ENCODE measurements at regions not wholly inside any gene's neighbourhood (a gene's known extent, or its start where the extent isn't known, plus 50 kb on each side); places are given as distances from the start of the nearest gene placed in this dataset.
"Not testable (repeated sequence)": the region's sequence is repeated elsewhere in the genome, so short reads cannot be mapped to it uniquely, and the experiment has no call there.

DNA sequence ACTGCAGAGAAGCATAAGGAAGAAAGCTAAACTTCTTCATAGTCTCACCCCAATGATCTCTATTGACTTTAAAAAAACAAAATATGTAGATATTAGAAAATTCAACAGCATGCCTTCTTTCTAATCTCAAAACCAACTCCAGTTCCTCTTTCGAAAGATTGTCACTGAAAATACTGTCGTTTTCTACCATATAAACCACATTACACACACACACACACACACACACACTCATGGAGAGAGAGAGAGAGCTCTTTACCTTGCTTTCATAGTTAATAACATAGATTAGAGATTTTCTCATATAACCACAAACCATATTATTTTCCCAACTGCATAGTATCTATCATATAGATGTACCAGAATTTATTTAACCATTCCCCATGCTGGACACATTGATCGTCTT, 296.2 kb upstream of the MGMT start:
- no peak for DNase-seq (ENCODE audit: low read depth)

DNA sequence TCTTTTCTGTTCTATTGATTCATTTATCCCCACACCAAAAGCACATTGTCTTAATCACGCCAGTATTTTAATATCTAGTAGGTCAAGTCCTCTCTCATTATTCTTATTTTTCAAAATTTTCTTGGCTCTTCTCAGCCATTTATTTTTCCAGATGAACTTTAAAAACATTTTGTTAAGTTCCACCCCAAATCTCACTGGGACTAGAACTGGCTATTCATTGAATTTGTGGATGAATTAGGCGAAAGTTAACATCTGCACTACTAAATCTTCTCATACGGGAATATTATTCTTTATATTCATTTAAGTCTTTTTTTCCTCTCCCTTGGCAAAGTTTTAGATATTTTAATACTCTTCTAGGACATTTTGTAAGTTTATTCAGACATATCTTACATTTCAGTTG, 295.2 kb upstream of the MGMT start:
- no peak for DNase-seq (ENCODE audit: low read depth)

DNA sequence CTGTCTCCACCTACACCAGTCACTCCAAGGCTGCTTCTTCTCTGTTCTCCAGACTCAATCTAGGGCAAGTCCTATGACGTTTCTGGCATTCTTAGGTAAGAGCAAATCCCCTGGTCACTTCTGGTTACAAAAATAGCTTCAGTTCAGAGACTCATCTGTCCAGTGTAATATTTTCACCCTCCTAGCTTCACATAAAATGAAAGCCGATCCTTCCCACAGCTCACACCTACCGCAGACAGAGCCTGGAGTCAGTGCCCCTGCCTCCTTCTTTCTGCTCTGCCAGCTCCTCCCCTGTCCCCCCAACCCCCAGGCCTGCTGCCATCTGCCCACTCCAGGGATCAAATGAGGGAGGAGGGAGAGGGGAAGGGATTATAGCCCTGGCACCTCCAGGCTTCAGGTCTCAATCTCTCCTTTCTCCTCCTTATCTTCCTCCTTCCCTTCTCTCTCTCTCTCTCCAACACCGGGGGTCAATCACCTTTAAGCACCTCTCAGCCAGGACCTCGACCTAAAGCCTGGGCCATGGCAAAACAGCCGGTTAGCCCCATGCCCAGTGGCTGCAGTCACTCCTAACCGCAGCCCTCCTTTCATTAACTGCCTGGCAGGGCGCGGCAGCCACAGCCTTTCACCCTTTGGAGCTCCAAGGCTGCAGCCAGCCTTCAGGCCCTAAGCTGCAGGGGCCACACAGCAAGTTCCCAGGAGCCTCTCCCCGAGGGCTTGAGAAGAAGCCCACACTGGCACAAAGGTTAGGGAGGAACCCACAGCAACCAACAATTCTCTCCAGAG, 292.6 kb upstream of the MGMT start:
- DNase-seq (ENCODE audit: low read depth) = no peak

DNA sequence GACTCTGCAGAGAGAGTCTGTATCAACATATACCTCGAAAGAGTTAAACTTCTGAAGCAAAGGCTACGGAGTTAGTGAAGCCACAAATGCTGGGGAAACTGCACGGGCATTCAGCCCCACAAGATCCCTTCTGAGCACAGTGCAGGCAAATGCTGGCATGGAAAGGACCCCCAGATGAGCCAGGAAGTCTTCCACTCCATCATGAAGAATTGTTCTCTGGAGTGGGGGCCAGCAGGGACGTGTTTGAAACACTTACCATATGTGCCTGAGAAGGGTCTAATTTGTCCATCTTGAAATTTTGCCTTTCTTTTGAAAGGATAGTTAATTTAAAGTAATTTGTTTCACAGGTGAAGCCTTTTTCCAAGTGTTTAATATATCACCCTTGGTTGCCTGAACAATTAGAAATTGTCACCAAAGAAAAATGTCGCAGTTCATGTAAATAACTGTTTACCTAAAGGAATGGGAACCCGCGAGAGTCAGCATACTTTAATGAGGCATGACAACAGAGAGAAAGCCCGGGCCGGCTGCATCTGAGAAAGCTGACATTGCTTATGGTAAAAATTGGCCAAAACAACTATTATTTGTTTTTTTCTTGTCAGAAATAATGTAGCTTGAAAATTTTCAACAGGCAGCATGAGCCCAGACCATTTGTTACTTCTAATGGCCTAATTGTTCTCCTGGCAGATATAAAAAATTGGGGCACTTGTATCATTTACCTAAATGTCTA, 287.6 kb upstream of the MGMT start:
- no peak for DNase-seq (ENCODE audit: low read depth)

DNA sequence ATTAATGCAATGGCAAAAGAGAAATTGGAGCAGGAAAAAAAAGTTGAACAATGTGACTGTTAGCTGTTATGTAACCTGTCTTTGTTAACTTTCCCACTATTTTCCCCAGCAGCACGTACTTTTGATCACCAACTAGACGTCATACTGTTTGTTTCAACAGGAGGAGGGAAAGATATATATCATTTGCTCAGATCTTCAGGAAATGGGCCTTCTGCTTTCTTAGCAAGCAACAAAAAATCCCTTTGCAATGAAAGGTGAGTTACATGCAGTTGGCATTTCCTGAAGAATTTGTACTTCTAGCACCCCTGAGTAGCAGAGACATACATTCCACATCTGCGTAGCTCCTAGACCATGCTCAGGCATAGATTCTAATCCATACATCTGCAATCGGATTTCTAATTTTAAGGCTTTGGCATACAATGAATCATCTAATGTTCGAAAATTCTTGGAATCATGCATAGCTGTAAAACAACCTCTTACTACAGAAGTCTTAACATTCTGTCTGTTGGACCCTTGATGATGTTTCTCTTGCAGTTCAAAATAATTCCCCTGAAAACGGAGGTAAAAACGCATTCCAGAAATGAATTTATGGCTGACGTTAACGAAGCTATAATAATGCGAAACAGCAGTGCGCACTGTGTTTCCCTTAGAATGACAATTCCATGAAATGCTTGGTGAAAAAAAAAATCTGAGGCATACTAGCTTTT, 286.9 kb upstream of the MGMT start:
- DNase-seq (ENCODE audit: low read depth) = no peak

DNA sequence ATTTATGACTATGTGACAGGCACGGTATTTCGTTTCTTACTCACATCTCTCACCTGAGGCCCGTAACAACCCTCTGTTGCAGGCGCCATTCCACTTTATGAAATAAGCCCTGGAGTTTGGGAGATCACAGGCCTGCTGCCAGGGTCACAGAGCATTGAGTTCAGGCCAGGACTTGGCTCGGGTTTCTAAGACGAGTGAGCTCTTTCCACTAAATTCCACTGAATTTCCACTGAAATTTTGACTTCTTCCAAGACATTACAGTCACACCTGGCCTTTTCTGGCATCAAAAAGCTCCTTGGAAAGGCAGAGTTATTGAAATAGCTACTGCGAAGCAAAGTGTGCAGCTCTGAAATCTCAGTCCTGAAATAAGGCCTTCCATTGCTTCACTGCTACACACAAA, 282.8 kb upstream of the MGMT start:
- no peak for DNase-seq (ENCODE audit: low read depth)

DNA sequence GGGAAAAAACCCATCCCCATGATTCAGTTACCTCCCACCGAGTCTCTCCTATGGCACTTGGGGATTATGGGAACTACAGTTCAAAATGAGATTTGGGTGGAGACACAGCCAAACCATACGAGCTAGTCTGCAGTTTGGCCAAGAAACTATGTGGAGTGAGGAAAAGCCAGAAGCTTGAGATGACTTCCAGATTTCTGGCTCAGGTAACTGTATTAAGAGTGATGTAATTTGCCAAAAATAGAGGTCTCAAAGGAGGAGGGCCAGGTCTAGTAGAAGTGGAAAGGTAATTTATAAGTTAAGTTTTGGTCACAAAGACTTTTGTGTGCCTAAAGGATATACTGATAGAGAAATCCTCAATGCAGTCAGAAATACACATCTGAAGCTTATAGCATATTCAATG, 279.7 kb upstream of the MGMT start:
- DNase-seq (ENCODE audit: low read depth) = no peak

DNA sequence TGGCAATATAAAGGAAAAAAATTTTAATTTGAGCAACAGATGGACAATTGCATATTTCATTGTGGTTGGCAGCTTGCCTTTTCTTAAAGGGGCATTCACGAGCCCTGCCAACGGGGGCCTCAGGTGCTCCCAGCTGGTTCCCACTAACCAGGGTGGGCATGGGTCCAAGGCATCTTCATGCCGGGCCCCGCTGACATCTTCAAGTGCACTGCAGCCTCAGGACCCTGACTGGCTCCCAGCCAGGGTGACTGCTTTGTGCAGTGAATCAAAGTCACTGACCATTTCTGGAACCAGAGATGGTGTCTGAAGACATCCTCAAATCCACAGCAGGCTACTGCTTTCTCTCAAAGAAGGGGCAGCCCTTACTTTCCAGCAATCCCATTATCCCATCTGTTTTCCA, 275.2 kb upstream of the MGMT start:
- no peak for DNase-seq (ENCODE audit: low read depth)

DNA sequence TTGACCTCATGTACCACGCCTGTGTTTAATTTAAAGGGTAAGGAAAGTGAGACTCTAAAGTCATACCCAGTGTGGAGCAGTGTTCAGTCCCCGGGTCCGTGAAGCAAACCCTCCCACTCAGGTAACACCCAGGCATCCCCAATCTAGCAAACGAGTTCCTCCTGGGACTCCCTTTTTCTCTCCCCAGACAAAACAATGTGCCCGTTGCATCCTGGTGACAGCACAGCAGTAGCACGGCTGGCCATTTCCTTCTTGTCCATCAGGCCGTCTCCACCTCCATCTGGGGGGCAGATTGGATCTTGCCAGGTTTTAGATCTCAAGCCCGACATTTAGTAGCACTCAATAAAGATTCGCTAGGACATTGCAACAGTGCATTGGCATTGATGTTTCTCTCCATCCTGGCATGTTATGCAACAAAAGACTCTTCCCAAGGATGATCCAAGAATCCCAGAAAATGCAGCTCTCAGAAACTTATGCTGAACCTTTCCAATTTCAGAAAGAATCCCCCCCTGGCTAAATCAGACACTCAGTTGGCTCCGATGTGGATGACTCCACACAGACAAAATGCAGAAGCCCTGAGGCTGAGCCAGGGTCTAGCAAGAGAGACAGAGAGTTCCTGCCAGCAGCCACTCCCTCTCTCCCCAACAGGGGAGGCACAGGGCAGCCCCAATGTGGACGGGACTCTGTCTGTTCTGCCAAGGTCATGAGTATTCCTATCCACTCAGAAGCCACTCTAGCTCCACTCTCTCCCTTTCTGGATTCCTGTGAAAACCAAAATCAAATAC, 274.5 kb upstream of the MGMT start:
- DNase-seq (ENCODE audit: low read depth) = no peak

DNA sequence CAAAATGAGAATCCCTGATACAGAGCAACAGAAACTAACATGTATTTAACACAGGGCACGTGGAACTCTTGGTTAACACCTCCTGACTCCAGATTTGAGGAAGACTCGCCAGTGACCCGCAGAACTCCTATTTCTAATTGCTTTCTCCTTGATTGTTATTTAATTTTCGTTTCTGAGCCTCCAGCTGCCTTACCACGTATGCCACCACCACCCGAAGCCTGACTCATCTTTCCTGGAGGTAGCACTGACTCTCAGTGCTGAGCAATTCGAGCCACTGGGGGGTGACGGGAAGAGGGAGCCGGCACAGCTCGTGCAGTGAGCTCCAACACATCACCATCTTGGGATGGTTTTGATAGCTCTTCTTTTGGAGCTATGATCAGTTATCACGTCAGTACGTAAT, 273.9 kb upstream of the MGMT start:
- no peak for DNase-seq (ENCODE audit: low read depth)

DNA sequence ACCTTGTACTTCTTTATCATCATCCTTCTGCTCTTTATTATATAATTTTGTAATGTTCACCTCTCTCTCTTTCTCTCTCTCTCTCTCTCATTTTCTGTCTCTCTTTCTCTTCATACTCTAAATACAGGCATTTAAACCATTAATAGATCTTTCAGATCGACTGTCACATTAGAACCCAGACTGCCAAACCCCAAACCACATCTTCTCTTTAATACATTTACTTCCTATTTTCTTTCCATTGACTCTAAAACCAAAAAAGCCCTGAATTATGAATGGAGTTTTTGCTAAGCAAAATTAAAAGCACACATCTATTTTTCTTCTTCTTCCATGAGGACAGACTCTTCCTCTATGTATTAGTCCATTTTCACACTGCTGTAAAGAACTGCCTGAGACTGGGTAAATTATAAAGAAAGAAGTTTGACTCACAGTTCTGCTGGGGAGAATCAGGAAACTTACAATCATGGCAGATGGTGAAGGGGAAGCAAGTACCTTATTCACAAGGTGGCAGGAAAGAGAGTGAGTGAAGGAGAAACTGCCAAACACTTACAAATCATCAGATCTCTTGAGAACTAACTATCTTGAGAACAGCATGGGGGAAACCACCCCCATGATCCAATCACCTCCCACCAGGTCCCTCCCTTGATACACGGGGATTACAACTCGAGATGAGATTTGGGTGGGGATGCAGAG, 272.7 kb upstream of the MGMT start:
- no peak for DNase-seq (ENCODE audit: low read depth)

DNA sequence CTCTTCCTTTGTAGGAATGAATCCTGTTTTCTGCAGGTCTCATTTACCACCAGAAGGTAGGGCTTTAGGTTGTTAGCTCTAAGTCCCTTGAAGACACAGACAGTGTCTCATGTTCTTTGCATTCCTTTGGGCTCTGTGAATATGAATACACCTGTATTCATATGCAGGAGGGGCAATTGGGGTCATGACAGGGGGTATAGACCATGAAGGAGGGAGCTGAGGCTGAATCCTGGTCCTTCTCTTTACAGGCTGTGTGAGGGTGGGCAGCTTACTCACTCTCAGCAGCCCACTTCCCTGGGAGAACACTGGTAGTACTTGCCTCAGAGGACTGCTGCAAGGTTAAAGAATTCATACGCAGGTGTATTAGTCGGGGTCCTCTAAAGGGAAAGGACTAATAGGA, 267.2 kb upstream of the MGMT start:
- DNase-seq (ENCODE audit: low read depth) = no peak

DNA sequence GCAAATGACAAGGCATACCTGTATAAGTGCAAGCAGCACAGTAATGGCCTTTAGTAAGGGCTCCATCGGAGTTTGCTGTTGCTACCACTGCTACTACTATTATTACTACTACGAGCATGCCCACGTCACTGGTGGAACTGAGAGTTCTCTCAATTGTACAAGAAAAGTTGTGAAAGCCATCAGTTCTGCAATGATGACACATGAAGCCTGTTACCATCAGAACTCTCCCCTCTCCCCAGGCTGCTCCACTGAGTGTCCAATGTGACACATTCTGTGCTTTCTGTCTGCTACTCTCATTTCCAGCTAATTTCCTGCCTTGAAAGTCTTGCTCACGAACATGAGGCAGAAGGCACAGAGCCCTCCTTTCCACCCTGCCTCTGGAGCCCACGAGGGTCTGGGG, 263.2 kb upstream of the MGMT start:
- no peak for DNase-seq (ENCODE audit: low read depth)

DNA sequence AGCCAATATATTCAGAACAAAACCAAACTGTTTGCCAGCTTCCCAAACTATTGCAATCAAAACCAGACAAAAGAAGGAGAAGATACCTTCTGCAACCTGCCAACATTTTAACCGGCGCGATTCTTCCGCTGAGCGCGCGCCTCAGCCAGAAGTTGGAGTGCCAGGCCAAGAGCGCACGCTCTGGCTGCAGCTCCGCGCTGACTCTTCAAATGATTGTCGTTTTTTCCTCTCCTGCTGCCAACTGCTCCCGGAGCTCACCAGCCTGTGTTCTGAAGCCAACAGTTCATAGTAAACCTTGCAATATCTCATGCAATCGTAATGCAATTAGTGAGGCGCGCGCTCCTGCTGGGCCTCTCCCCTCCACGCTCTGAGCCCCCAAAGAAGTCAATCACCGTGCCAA, 259.7 kb upstream of the MGMT start:
- no peak for DNase-seq (ENCODE audit: low read depth)

DNA sequence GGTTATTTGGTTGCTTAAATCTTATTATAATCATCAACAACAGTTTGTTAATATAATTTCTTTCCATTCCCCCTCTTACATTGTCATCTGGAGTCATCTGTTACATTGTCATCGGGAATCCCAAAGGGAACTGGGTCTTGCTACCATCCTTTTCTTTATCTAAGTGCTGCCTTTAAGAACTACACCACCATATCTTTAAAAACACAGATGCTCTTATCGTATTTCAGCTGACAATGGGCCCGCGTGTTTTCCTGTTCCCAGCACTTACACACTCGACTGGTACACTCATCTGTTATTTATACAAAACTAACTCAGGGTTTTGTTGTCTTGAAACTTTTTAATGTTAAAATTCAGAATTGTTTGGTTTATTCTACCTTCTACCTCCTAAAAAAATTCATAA, 256.2 kb upstream of the MGMT start:
- DNase-seq (ENCODE audit: low read depth) = no peak

DNA sequence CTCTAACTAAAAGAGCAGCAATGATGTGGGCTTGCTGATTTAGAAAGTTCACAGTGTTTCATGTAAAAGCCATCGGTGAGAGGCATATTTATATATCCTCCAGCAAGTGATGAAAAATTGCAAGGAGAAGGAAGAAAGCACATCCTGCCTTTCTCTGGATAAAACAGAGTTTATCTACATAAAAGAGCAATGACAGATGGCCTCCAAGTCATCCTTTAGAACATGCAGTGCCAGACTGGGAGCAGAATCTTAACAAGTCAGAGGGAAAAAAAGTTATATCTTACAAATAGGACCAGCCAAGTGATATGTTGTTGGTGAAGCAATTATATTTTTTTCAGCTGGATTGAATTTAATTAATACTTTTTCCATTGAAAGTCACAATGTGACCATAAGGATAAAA, 253.8 kb upstream of the MGMT start:
- DNase-seq (ENCODE audit: low read depth) = no peak

DNA sequence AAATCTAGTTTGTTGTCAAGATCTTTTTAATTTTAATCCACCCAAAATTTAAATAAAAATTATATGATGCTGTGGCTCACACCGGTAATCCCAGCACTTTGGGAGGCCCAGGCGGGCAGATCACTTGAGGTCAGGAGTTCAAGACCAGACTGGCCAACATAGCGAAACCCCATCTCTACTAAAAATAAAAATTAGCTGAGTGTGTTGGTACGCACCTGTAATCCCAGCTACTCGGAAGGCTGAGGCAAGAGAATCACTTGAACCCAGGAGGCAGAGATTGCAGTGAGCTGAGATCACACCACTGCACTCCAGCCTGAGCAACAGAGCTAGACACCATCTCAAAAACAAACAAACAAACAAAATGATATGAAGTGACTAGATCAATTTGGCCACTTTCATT, 253.0 kb upstream of the MGMT start:
- not testable (repeated sequence) for DNase-seq (ENCODE audit: low read depth)

DNA sequence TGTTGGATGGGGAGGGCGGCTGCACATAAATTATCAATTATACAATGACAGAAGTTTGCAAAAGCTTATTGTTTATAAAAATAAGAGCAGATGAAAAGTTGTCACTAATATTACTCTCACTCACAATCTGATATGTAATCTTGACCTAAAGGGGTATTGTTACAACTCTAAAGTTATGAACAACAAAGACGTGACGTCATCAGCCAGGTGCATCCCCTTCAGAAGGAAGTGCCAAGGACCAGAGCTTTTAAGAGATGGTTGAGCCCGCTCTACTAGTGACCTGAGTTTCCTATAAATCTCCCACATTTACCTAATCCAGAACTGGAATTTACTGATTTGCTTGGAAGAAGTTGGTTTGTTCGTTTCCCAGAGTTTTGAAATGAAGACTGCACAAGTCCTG, 247.7 kb upstream of the MGMT start:
- DNase-seq (ENCODE audit: low read depth) = no peak

DNA sequence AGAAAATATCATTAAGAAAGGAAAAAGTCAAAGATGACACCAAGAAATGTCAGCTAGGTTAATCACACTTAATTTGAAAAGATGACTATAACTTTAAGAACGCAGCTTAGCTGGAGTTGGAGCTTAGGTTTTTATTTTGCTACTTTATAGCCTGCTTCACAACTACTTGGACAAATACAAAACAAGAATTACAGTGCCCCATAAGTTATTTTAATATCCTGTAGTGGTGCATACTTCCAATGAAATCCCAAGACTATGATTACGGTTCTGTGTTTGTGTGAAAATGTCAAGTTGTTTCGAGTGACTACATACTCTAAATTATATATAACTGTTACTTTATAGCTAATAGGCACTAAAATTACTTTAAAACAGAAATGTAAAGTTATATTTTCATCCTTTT, 244.6 kb upstream of the MGMT start:
- no peak for DNase-seq (ENCODE audit: low read depth)

DNA sequence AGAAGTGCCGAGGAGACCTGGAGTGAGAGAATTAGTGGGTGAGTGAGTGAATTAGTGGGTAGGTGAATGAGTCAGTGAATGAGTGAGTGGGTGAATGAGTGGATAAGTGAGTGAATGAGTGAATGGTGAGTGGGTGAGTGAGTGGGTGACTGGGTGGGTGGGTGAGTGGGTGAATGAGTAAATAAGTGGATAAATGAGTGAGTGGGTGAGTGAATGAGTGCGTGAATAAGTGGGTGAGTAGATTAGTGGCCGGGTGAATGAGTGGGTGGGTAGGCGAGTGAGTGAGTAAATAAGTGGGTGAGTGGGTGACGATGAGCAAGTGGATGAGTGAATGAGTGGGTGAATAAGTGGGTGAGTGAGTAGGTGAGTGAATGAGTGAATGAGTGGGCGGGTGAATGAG, 243.7 kb upstream of the MGMT start:
- no peak for DNase-seq (ENCODE audit: low read depth)

DNA sequence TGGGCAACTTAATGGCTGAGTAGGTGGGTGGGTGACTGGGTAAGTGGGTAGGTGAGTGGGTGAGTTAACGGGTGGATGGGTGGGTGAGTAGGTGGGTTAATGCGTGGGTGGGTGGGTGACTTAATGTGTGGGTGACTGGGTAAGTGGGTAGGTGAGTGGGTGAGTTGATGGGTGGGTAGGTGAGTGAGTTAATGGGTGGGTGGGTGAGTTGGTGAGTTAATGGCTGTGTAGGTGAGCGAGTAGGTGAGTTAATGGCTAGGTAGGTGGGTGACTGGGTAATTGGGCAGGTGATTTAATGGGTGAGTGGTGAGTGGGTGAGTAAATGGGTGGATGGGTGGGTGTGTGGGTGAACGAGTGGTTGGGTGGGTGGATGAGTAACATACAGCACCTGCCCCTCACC, 243.0 kb upstream of the MGMT start:
- no peak for DNase-seq (ENCODE audit: low read depth)

DNA sequence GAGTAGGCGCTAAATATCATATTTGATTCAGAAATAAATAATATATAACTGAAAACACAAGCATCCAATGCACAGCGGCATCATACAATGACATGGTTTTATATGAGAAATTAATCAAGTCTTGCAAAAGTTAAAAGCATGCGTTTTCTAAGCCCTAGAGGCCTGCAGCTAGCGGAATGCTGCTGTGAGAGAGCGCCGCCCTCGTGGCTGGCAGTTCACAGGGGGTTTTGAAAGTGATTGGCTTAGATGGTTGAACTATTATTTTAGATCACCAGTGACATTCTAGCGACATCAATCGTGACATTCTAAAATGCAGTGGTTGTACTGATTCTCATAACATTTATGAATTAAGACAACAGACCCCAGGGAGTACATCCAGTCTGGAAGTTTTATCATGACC, 235.2 kb upstream of the MGMT start:
- no peak for DNase-seq (ENCODE audit: low read depth)
